ENCODE measurements at regions not wholly inside any gene's neighbourhood (a gene's known extent, or its start where the extent isn't known, plus 50 kb on each side); places are given as distances from the start of the nearest gene placed in this dataset.
"Not testable (repeated sequence)": the region's sequence is repeated elsewhere in the genome, so short reads cannot be mapped to it uniquely, and the experiment has no call there.

DNA sequence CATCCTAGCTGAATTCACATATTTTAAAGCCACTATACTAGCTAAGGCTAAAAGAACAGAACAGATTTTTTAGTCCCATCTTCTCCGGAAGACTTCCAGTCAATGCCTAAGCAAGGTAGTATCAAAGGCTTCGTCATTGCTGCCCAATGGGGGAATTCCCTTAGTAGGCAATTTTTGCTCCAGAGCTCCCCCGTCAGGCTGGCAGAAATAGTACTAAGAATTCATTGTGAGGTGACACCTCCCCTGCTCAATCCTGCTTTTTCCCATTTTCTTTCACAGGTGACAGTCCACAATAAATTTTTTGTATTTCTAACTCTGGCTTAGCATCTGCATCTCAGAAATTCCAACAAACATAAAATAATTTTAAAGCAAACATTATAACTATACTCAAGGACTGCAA, 52.8 kb upstream of the SRSF6 start:
- no peak for TF ChIP-seq GATA1 (IDR thresholded peaks at IDR 0.05; ENCODE audit: low read depth, low read length)
- TF ChIP-seq POLR2A (IDR thresholded peaks at IDR 0.05; ENCODE audit: low read length): no peak
- peak in 1 of 2 experiments; percentile 38 for DNase-seq

DNA sequence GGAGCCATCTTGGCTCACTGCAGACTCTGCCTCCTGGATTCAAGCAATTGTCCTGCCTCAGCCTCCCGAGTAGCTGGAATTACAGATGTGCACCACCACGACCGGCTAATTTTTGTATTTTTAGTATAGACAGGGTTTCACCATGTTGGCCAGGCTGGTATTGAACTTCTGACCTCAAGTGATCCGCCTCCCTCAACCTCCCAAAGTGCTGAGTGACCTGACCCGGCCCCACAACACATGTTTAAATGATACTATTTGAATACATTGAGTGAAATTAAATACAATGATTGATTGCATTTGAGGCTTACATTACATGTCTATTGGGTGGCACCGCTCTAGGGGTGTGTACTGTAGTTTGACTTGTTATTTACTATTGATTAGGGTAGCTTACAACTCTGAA, 56.8 kb upstream of the SRSF6 start:
- not testable (repeated sequence) for DNase-seq

DNA sequence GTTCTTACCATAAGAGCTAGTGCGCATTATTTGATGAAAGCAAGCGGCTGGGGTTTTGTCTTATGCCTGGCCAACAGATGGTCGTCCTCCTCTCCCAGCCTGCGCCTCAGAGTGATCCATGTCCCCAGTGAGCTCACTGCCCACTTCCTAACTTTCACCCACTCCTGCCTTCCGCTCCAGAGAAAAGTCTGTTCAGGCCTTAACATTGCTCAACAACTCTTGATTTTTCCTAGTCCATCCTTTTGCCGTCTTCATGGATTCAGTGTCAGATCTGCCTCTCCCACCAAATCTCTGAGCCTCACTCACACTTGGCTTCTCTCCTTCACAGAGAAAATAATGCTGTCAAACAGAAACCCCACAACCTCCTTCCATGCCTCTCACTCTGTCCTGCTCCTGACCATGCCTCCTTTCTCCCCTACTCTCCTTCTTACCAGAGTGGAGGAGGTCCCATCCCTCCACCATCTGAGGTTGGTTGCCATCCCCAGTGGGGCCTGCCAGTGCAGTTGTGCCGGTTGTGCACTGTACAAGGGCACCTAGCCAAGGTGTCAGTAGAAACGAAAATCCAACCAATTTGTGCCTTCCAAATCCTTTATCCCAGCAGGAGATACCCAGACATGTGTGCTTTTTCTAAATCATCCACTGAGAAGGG, 58.9 kb upstream of the SRSF6 start:
- TF ChIP-seq GATA1 (IDR thresholded peaks at IDR 0.05; ENCODE audit: low read depth, low read length) (no peak), POLR2A (IDR thresholded peaks at IDR 0.05; ENCODE audit: low read length) (no peak)
- no peak for DNase-seq

DNA sequence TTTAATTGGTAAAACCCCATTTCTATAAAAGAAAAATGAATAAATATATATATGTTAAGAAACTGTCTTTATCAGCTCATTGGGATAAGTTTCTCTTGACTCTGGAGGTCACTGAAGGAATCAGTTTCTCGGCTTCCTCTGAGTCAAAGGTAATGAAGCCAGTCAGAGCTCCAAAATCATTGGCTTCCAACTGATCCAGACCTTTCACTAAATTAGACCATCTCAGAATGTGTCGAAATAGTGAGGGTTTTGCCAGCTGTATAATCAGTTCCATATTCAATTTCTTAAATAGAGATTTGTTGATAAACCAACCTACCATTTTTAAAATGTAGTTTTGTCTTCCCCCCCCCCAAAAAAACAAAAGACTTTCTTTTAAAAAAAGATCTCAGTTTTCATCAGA, 60.5 kb upstream of the SRSF6 start:
- no peak for DNase-seq
- TF ChIP-seq POLR2A (IDR thresholded peaks at IDR 0.05; ENCODE audit: low read length): no peak

DNA sequence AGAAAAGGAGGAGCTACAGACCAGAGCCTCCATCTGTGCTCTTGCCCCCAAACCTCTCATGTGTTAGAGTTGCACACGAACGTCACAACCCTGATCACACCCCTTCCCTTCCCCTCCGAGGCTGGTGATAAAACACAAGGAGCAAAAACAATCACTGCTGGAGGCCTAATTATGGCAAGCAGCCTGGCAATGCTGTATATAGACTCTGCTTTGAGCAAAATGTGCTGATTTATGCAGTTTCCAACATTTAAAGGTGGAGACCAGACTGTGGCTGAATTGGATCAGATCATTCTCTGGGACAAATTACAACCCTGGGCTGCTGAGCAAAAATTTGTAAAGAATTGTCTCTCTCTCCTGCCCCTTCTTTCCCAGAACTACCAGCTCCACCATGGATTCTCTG, 64.6 kb upstream of the SRSF6 start:
- no peak for TF ChIP-seq GATA1 (IDR thresholded peaks at IDR 0.05; ENCODE audit: low read depth, low read length)
- TF ChIP-seq POLR2A (IDR thresholded peaks at IDR 0.05; ENCODE audit: low read length): no peak
- DNase-seq: no peak

DNA sequence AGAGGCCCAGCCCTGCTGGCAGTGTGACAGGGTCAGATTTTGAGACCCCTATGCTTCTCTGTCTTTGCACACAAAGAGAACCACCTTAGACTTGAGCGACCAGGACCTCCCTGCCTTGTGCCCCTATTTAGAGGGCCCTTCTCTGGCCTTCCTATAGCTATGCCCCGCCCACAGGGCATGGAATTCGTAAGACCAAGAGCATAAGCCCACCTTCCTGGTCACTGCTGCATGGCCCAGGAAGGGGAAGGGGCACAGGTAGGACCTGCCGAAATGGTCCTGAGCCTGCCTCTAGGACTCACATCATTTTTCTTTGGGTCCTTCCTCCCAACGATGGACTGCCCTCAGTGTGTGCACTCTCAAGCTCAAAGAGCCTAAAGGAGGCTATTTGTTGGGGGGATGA, 65.1 kb upstream of the SRSF6 start:
- TF ChIP-seq GATA1 (IDR thresholded peaks at IDR 0.05; ENCODE audit: low read depth, low read length) (no peak), POLR2A (IDR thresholded peaks at IDR 0.05; ENCODE audit: low read length) (no peak)
- DNase-seq: no peak

DNA sequence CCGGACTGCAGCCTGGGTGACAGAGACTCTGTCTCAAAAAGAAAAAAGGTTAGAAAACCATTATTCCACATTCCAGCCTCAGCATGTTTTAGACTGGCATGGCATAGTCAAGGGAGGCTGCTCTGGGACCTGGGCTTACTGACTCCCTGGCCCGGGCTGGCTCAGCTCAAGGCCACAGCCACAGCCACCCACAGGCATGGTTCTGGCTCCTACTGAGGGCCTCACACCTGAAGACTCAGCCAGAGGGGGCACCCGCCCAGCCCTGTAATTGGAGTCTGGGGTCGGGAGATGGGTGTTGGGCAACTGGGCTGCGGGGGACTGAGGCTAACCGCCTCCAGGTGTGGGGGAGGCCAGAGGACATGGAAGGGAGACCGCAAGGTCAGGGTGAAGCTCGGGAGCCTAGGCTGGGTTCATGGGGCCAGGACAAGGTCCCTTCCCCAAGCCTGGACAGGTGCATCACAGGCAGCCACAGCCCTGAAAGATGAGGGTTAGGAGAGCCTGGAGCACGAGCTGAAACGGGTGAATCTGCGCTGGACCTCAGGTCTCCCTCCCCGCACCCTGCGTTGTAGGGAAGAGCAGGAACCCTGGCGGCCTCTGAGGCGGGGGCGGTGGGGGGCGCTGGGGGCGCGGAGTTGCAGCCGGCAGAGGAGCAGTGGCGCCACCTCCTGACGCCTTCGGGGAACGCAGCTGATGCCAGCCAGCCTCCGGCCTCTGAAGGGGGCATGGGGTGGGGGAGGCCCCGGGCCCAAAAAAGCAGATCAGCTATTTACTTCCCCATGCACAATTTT, 67.7 kb upstream of the SRSF6 start:
- TF ChIP-seq GATA1 (IDR thresholded peaks at IDR 0.05; ENCODE audit: low read depth, low read length) (no peak), POLR2A (IDR thresholded peaks at IDR 0.05; ENCODE audit: low read length) (no peak)
- DNase-seq: peak in 1 of 2 experiments; percentile 16

DNA sequence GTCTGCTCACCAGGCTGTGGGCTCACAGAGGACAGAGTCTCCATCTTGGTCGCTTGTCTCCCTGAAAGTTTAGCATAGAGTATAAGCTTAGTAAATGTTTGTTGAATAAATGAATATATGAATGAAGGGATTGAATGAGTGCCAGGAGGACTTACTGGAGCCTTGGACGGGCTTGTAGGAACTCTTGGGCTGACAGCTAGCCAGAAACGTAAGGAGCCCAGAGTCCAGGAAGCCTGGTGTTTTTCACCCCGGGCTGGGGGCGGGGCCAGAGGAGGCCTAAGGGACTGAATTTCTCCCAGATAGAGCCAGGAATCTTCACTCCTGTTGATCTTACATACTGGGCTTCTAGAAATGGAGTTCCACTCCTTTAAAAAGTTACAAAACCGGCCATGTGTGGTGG, 68.5 kb upstream of the SRSF6 start:
- TF ChIP-seq GATA1 (IDR thresholded peaks at IDR 0.05; ENCODE audit: low read depth, low read length) (no peak), POLR2A (IDR thresholded peaks at IDR 0.05; ENCODE audit: low read length) (no peak)
- DNase-seq: no peak

DNA sequence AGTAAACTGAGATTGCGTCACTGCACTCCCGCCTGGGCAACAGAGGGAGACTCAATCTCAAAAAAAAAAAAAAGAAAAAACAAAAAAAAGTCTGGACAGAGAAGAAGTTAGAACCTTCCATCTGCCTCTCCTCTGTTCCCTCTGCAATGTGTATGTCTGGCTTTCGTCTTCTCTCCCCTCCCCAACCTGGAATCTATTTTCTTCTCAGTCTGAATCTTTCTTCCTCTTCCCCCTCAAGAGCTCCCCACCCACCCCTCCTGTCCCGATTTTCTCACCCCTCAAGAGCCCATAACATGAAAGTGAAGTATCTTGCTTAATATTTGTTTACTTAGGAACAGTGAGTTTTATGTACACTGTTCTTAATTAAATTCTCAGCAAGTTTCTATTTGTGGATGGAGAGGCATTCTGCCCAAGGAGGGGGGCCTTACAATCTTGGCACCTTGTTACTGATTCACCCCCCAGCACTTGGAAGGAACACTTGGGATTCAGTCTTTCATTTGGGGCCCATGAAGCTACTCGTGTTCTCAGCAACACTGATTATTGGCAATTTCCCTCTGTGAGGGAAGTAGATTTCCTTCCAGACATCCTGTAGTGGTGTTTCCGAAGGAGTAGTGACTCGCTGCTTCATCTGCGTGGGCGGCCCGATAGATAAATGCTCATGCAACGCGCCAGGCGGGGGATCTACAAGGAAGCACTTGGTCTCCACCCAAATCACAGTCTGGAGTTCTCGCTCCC, 69.3 kb upstream of the SRSF6 start:
- DNase-seq: no peak
- no peak for TF ChIP-seq POLR2A (IDR thresholded peaks at IDR 0.05; ENCODE audit: low read length)
- no peak for TF ChIP-seq GATA1 (IDR thresholded peaks at IDR 0.05; ENCODE audit: low read depth, low read length)

DNA sequence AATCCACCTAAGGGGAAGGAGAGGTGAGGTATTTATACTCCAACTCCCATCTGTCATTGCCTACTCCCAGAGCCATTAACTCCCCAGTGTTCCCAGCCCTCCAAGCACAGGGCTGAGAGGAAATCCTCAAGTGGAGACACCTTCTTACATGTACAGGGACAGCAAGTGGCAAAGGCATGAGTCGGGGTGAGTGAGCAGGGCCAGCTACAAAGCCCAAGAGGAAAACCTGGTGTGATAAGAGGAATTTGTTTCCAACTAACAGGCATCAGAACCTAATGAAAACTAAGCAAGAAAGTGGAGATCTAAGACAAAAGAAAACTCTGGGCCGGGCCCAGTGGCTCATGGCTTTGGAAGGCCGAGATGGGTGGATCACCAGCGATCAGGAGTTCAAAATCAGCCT, 70.0 kb upstream of the SRSF6 start:
- DNase-seq: no peak
- TF ChIP-seq GATA1 (IDR thresholded peaks at IDR 0.05; ENCODE audit: low read depth, low read length) (no peak), POLR2A (IDR thresholded peaks at IDR 0.05; ENCODE audit: low read length) (no peak)

DNA sequence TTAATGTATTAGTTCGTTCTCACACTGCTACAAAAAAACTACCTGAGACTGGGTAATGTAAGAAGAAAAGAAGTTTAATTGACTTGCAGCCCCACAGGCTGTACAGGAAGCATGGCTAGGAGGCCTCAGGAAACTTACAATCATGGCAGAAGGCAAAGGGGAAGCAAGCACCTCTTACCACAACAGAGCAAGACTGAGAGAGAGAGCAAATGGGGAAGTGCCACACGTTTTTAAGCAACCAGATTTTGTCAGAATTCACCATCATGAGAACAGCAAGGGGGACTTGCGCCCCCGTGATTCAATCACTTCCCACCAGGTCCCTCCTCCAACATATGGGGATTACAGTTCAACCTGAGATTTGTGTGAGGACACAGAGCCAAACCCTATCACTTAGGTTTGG, 70.8 kb upstream of the SRSF6 start:
- no peak for DNase-seq
- no peak for TF ChIP-seq POLR2A (IDR thresholded peaks at IDR 0.05; ENCODE audit: low read length)
- no peak for TF ChIP-seq GATA1 (IDR thresholded peaks at IDR 0.05; ENCODE audit: low read depth, low read length)

DNA sequence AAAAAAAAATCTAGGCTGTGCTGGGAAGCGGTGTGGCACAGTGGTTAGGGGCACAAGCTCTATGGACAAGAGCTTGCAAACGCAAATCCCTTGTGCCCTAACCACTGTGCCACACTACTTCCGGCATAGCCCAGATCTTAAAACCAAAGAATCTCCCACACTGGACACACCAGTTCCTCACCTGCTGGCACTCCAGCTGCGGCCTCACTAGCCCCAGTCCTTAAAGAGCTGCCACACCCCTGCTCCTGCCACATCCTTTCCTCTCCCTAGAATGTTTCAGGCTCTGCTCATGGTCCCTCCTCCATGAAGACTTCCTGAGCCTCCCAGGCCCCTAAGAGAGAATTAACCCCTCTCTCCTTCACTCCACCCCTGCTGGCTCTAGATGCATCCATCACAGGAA, 71.8 kb upstream of the SRSF6 start:
- DNase-seq: no peak
- TF ChIP-seq GATA1 (IDR thresholded peaks at IDR 0.05; ENCODE audit: low read depth, low read length): no peak
- TF ChIP-seq POLR2A (IDR thresholded peaks at IDR 0.05; ENCODE audit: low read length): no peak

DNA sequence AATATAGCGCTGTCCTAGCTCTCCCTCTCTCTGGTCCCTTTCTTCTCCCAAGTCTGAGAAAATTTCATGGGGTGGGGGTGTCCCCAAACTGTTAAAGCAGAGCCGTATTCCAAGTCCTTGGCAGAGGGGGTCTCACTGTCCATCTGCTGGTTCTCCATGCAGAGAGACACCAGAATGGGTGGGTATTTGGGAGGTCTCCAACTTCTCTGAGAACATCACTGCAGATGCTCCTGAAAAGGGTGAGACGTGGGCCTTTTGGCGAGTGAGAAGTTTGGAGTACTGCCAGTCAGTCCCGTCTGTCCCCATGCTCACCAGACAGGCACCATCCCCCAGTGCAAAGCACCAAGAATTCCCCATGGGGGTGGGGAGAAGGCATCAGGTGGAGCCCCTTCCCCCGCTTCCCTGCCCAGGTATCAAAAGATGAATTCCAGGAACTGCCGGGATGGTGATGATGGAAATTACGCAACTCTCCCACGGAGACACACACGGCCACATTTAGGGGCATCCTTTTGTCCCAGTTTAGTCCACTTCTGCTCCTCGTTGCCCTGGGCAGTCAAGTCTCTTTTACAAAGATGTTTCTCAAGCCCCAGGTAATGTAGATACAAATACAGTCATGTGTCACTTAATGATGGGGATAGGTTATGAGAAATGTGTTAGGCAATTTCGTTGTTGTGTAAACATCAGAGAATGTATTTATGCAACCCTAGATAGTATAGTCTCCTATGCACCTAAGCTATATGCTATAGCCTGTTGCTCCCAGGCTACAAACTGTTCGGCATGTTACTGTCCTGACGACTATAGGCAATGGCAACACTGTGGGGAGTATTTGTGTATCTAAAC, 73.4 kb upstream of the SRSF6 start:
- TF ChIP-seq POLR2A (IDR thresholded peaks at IDR 0.05; ENCODE audit: low read length) (no peak), GATA1 (IDR thresholded peaks at IDR 0.05; ENCODE audit: low read depth, low read length) (no peak)
- no peak for DNase-seq

Measured in erythroblast (primary cell).